RWPE2 (cell line): ENCODE measurements at regions not wholly inside any gene's neighbourhood (a gene's known extent, or its start where the extent isn't known, plus 50 kb on each side); places are given as distances from the start of the nearest gene placed in this dataset.
A peak's percentile ranks its signal among the peaks of the same experiment; 100 is the strongest.
"Not testable (repeated sequence)": the region's sequence is repeated elsewhere in the genome, so short reads cannot be mapped to it uniquely, and the experiment has no call there.

Experiments used
- ATAC-seq: fragments of 200-7000 bp; cut with Tn5 transposase; 3 replicates; pipeline ENCODE4 v1.9.1; 2021; ENCODE audit warnings: low read depth
- DNase-seq: peaks from one replicate; pipeline ENCODE4 v3.0.0-alpha.2; 2020; ENCODE audit warnings: low spot score
- H3K27ac ChIP-seq: fragments of 450-650 bp; 2 replicates; pipeline ENCODE4 v1.5.1; 2017; ENCODE audit warnings: mild to moderate bottlenecking; ENCODE audit not compliant: poor library complexity, severe bottlenecking
- H3K27me3 ChIP-seq: fragments of 250-450 bp; sonication (Bioruptor Pico); 2 replicates; pipeline ENCODE4 v1.5.1; 2021; ENCODE audit warnings: mild to moderate bottlenecking, moderate library complexity; ENCODE audit not compliant: insufficient read depth, poor library complexity, severe bottlenecking
- H3K36me3 ChIP-seq: fragments of 250-450 bp; sonication (Bioruptor Pico); 2 replicates; pipeline ENCODE4 v1.5.1; 2020; ENCODE audit warnings: low read depth, mild to moderate bottlenecking, moderate library complexity
- H3K4me1 ChIP-seq: fragments of 250-450 bp; sonication (Bioruptor Pico); 2 replicates; pipeline ENCODE4 v1.5.1; 2021; ENCODE audit warnings: mild to moderate bottlenecking, moderate library complexity; ENCODE audit not compliant: insufficient read depth, poor library complexity, severe bottlenecking
- H3K4me3 ChIP-seq: fragments of 250-450 bp; sonication (Bioruptor Pico); 2 replicates; pipeline ENCODE4 v1.5.1; 2021; ENCODE audit warnings: mild to moderate bottlenecking, moderate library complexity; ENCODE audit not compliant: severe bottlenecking
- H3K9me3 ChIP-seq: fragments of 250-450 bp; sonication (Bioruptor Pico); 2 replicates; pipeline ENCODE4 v1.5.1; 2021; ENCODE audit warnings: mild to moderate bottlenecking, moderate library complexity; ENCODE audit not compliant: severe bottlenecking
- TF ChIP-seq, protein P1 (sequence below): fragments of 450-650 bp; IDR thresholded peaks from one replicate; pipeline ENCODE4 v1.5.1; 2017; ENCODE audit warnings: mild to moderate bottlenecking, moderate library complexity; ENCODE audit not compliant: poor library complexity, severe bottlenecking

DNA sequence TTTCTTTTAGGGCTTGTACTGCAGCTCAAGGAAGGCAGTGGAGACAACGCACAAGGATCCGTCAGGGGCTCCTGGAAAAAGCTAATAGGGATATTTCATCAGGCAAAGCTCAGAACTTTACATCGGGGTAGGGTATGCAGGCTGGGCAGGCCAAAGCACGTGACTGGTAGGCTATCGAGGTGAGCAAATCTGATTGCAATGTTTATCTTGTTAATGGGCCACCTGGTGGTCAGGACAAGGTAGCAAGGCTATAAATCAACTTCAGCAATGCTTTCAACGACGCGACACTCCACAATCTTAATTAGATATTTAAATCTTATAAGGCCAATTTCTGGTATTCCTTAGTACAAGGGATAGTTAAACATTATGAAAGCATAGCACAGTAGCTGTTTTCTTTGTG, 1302.8 kb upstream of the EYS start:
- Histone ChIP-seq H3K4me3 (no peak overlapping the region), H3K27ac (no peak overlapping the region), H3K4me1 (no peaks in the 10 kb centered on the region), H3K36me3 (no peaks in the 10 kb centered on the region), H3K9me3 (no peaks in the 10 kb centered on the region), H3K27me3 (no peaks in the 10 kb centered on the region)
- ATAC-seq (no peak; the same call in 2 of the 3 replicates), DNase-seq (no peak)
- TF ChIP-seq, protein P1, sequence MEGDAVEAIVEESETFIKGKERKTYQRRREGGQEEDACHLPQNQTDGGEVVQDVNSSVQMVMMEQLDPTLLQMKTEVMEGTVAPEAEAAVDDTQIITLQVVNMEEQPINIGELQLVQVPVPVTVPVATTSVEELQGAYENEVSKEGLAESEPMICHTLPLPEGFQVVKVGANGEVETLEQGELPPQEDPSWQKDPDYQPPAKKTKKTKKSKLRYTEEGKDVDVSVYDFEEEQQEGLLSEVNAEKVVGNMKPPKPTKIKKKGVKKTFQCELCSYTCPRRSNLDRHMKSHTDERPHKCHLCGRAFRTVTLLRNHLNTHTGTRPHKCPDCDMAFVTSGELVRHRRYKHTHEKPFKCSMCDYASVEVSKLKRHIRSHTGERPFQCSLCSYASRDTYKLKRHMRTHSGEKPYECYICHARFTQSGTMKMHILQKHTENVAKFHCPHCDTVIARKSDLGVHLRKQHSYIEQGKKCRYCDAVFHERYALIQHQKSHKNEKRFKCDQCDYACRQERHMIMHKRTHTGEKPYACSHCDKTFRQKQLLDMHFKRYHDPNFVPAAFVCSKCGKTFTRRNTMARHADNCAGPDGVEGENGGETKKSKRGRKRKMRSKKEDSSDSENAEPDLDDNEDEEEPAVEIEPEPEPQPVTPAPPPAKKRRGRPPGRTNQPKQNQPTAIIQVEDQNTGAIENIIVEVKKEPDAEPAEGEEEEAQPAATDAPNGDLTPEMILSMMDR: peak; percentile 62

DNA sequence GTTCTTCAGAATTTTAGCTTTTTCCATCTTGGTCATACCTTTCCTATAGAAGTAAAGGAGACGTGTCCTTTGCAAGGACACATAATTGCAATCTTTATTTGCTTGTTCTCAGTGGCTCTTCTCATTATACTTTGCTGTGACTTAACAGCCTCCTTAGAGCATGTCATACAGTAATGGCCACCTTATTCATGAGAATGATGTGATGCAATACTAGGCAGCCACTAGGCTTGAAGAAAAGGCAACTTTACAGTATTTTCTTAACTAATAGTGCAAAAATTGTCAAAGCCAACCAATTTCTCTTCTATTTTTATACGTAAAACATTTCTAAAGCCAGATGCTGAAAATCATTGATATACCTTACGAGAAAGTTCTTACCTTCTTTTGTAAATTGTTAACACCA, 1296.8 kb upstream of the EYS start:
- TF ChIP-seq, protein P1: no peak
- H3K27me3 ChIP-seq: peaks cover 3% of the 10 kb centered on the region
- H3K4me1 ChIP-seq: no peaks in the 10 kb centered on the region
- no peak overlapping the region for H3K27ac ChIP-seq
- peaks cover 2% of the 10 kb centered on the region for H3K9me3 ChIP-seq
- no peaks in the 10 kb centered on the region for H3K36me3 ChIP-seq
- DNase-seq (no peak), ATAC-seq (no peak)
- H3K4me3 ChIP-seq: no peak overlapping the region

GRCh38 chr6:67000121-67000520, 1293.1 kb upstream of the EYS start:
- ATAC-seq (no peak), DNase-seq (no peak)
- Histone ChIP-seq H3K36me3 (no peaks in the 10 kb centered on the region), H3K4me1 (no peaks in the 10 kb centered on the region), H3K27me3 (peaks cover 3% of the 10 kb centered on the region), H3K9me3 (peaks cover 2% of the 10 kb centered on the region), H3K27ac (no peak overlapping the region), H3K4me3 (no peak overlapping the region)
- TF ChIP-seq, protein P1: no peak

DNA sequence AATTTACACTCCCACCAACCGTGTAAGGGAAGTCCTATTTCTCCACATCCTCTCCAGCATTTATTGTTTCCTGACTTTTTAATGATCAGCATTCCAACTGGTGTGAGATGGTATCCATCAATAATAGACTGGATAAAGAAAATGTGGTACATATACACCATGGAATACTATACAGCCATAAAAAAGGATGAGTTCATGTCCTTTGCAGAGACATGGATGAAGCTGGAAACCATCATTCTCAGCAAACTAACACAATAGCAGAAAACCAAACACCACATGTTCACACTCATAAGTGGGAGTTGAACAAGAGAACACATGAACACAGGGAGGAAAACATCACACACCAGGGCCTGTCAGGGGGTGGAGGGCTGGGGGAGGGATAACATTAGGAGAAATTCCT, 1290.6 kb upstream of the EYS start:
- H3K27me3 ChIP-seq, DNase-seq, H3K9me3 ChIP-seq, ATAC-seq, H3K4me1 ChIP-seq, H3K4me3 ChIP-seq, H3K27ac ChIP-seq, H3K36me3 ChIP-seq: not testable (repeated sequence)

DNA sequence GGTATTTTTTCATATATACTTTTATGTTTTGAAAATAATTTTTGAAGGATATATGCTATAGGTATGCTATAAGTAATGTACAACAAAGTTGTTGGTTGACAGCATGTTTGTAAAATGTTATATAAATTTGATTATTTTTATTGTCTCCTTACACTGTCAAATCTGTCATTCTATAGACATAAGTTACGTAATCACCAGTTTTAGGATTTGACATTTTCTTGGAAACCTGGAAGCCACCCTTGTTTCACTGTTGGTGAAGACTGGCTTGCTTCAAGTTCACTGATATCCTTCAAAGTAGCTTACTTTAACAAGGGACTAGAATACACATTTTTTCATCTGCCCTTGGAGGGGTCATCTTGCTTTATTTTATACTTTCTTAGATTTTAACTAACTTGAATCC, 1288.6 kb upstream of the EYS start:
- TF ChIP-seq, protein P1: no peak
- H3K4me3 ChIP-seq: no peak overlapping the region
- H3K9me3 ChIP-seq: no peaks in the 10 kb centered on the region
- DNase-seq: no peak
- H3K4me1 ChIP-seq: no peaks in the 10 kb centered on the region
- no peak overlapping the region for H3K27ac ChIP-seq
- H3K36me3 ChIP-seq: no peaks in the 10 kb centered on the region
- H3K27me3 ChIP-seq: no peaks in the 10 kb centered on the region
- ATAC-seq: no peak

GRCh38 chr6:66993708-66994107, 1286.7 kb upstream of the EYS start:
- not testable (repeated sequence) for H3K9me3 ChIP-seq, H3K27ac ChIP-seq, H3K27me3 ChIP-seq, H3K4me1 ChIP-seq, H3K4me3 ChIP-seq, ATAC-seq, H3K36me3 ChIP-seq, DNase-seq
